Ishikawa (cell line): ENCODE measurements at regions not wholly inside any gene's neighbourhood (a gene's known extent, or its start where the extent isn't known, plus 50 kb on each side); places are given as distances from the start of the nearest gene placed in this dataset.

Source experiments
- CEBPB ChIP-seq: IDR thresholded peaks from 2 replicates; pipeline ENCODE4 v1.6.1; 2012
- CREB1 ChIP-seq: IDR thresholded peaks from 2 replicates; pipeline ENCODE4 v1.6.1; 2012; ENCODE audit warnings: low read depth
- EGR1 ChIP-seq: IDR thresholded peaks from 2 replicates; pipeline ENCODE4 v1.6.1; 2012
- EP300 ChIP-seq: IDR thresholded peaks from 2 replicates; pipeline ENCODE4 v1.6.1; 2012; ENCODE audit warnings: borderline replicate concordance
- FOXM1 ChIP-seq: IDR thresholded peaks from 2 replicates; pipeline ENCODE4 v1.6.1; 2012; ENCODE audit warnings: low read depth, borderline replicate concordance
- MAX ChIP-seq: IDR thresholded peaks from 2 replicates; pipeline ENCODE4 v1.6.1; 2012
- NFIC ChIP-seq: IDR thresholded peaks from 2 replicates; pipeline ENCODE4 v1.6.1; 2012
- RAD21 ChIP-seq: IDR thresholded peaks from 2 replicates; pipeline ENCODE4 v1.6.1; 2012; ENCODE audit warnings: low read depth
- REST ChIP-seq: IDR thresholded peaks from 2 replicates; pipeline ENCODE4 v1.6.1; 2012; ENCODE audit warnings: low read depth, mild to moderate bottlenecking
- TAF1 ChIP-seq: IDR thresholded peaks from 2 replicates; pipeline ENCODE4 v1.6.1; 2012; ENCODE audit warnings: low read depth, mild to moderate bottlenecking
- TCF12 ChIP-seq: IDR thresholded peaks from 2 replicates; pipeline ENCODE4 v1.6.1; 2012; ENCODE audit warnings: low read depth
- TEAD4 ChIP-seq: IDR thresholded peaks from 2 replicates; pipeline ENCODE4 v1.6.1; 2012
- USF1 ChIP-seq: IDR thresholded peaks from 2 replicates; pipeline ENCODE4 v1.6.1; 2012
- YY1 ChIP-seq: IDR thresholded peaks from 2 replicates; pipeline ENCODE4 v1.6.1; 2012; ENCODE audit warnings: low read depth
- ZBTB7A ChIP-seq: IDR thresholded peaks from 2 replicates; pipeline ENCODE4 v1.6.1; 2012; ENCODE audit warnings: low read depth

GRCh38 chr1:116195077-116195868, 84.1 kb downstream of the MAB21L3 start:
- TF ChIP-seq REST (no peak), RAD21 (no peak), TCF12 (no peak), CREB1 (no peak), TAF1 (no peak), EGR1 (no peak), MAX (no peak), EP300 (no peak), NFIC (no peak), USF1 (no peak), FOXM1 (no peak)

GRCh38 chr1:116201911-116202310, 90.7 kb downstream of the MAB21L3 start:
- TF ChIP-seq TCF12 = no peak
- no peak for TF ChIP-seq YY1
- TF ChIP-seq MAX = no peak
- no peak for TF ChIP-seq RAD21
- no peak for TF ChIP-seq FOXM1
- no peak for TF ChIP-seq NFIC
- TF ChIP-seq EP300 = no peak

GRCh38 chr1:116203181-116203723, 92.1 kb downstream of the MAB21L3 start:
- TF ChIP-seq EP300 (no peak), MAX (no peak), TEAD4 (no peak), ZBTB7A (no peak), CEBPB (no peak), NFIC (no peak), FOXM1 (no peak), REST (no peak)

GRCh38 chr1:116203920-116204319, 92.7 kb downstream of the MAB21L3 start:
- no peak for TF ChIP-seq TEAD4
- TF ChIP-seq RAD21 = no peak
- no peak for TF ChIP-seq CEBPB
- no peak for TF ChIP-seq USF1
- TF ChIP-seq TCF12 = no peak
- TF ChIP-seq FOXM1 = no peak
- no peak for TF ChIP-seq YY1
- TF ChIP-seq ZBTB7A = no peak
- TF ChIP-seq NFIC = no peak
- TF ChIP-seq CREB1 = no peak
- TF ChIP-seq EP300 = no peak
- no peak for TF ChIP-seq MAX
- no peak for TF ChIP-seq TAF1

- TF ChIP-seq EP300 = no peak
- TF ChIP-seq CEBPB = no peak
- TF ChIP-seq RAD21 = no peak
- no peak for TF ChIP-seq REST
- no peak for TF ChIP-seq NFIC
- TF ChIP-seq ZBTB7A = no peak
These were observed 94.9 kb downstream of the MAB21L3 start for GRCh38 chr1:116205941-116206679.
